ENCODE measurements at regions not wholly inside any gene's neighbourhood (a gene's known extent, or its start where the extent isn't known, plus 50 kb on each side); places are given as distances from the start of the nearest gene placed in this dataset.

GRCh38 chr2:118216224-118216623 lies 128.0 kb downstream of the INSIG2 start:
- Histone ChIP-seq H3K9me3 (no peaks in the 10 kb centered on the region), H3K36me3 (no peaks in the 10 kb centered on the region), H3K4me3 (replicated peaks in 1 of 3) (no peak overlapping the region), H3K27me3 (peaks cover 3% of the 10 kb centered on the region), H3K4me1 (no peaks in the 10 kb centered on the region), H3K27ac (no peak overlapping the region)
- no peak for DNase-seq
- no peak for TF ChIP-seq POLR2A (IDR thresholded peaks at IDR 0.05)
- TF ChIP-seq CTCF (IDR thresholded peaks at IDR 0.05), result no peak
- 86 to 88% methylated on average over 3 of the region's 3 CpGs for WGBS, 2 donors
- intact Hi-C loops (cut with DNase I), result no loop called here

GRCh38 chr2:118209727-118210126 lies 121.5 kb downstream of the INSIG2 start:
- no peak overlapping the region for H3K4me3 ChIP-seq (replicated peaks in 1 of 3)
- H3K36me3 ChIP-seq, result no peaks in the 10 kb centered on the region
- peaks cover 0 to 4% of the 10 kb centered on the region in 2 donors for H3K4me1 ChIP-seq
- no peaks in the 10 kb centered on the region for H3K9me3 ChIP-seq
- no peak for DNase-seq
- TF ChIP-seq CTCF (IDR thresholded peaks at IDR 0.05) (no peak), POLR2A (IDR thresholded peaks at IDR 0.05) (no peak)
- WGBS, 2 donors, result 88 to 90% methylated on average over 1 of the region's 1 CpG
- H3K27ac ChIP-seq, result no peak overlapping the region
- intact Hi-C loops (cut with DNase I), result no loop called here
- H3K27me3 ChIP-seq, result peaks cover 5% of the 10 kb centered on the region

- DNase-seq, result peak; percentile 39 to 52
- peaks cover 0 to 4% of the 10 kb centered on the region in 2 donors for H3K4me1 ChIP-seq
- 26 to 31% methylated on average over 5 of the region's 5 CpGs for WGBS, 2 donors
Measured at GRCh38 chr2:118207889-118208288, 119.6 kb downstream of the INSIG2 start.

GRCh38 chr2:118202707-118203303 lies 114.5 kb downstream of the INSIG2 start:
- WGBS, 2 donors, result 38 to 39% methylated on average over 8 of the region's 8 CpGs
- TF ChIP-seq POLR2A (IDR thresholded peaks at IDR 0.05) (no peak), CTCF (IDR thresholded peaks at IDR 0.05) (peak; percentile 50 to 81 (median 57))
- peak; percentile 44 to 46 for DNase-seq
- Histone ChIP-seq H3K36me3 (no peaks in the 10 kb centered on the region), H3K27ac (no peak overlapping the region), H3K27me3 (no peaks in the 10 kb centered on the region), H3K4me3 (replicated peaks in 1 of 3) (no peak overlapping the region), H3K9me3 (no peaks in the 10 kb centered on the region), H3K4me1 (peaks cover 0 to under 1% of the 10 kb centered on the region in 2 donors)
- intact Hi-C loops (cut with DNase I), result no loop called here

More at GRCh38 chr2:118207889-118208288, 119.6 kb downstream of the INSIG2 start:
- intact Hi-C loops (cut with DNase I), result no loop called here
- Histone ChIP-seq H3K4me3 (replicated peaks in 1 of 3) (no peak overlapping the region), H3K27ac (no peak overlapping the region), H3K9me3 (no peaks in the 10 kb centered on the region), H3K27me3 (peaks cover 5% of the 10 kb centered on the region), H3K36me3 (no peaks in the 10 kb centered on the region)
- TF ChIP-seq POLR2A (IDR thresholded peaks at IDR 0.05), result no peak
- TF ChIP-seq CTCF (IDR thresholded peaks at IDR 0.05), result no peak

- no peak overlapping the region for H3K4me3 ChIP-seq (replicated peaks in 1 of 3)
- 92 to 96% methylated on average over 1 of the region's 1 CpG for WGBS, 2 donors
- H3K27me3 ChIP-seq, result no peaks in the 10 kb centered on the region
- intact Hi-C loops (cut with DNase I), result no loop called here
- no peaks in the 10 kb centered on the region for H3K36me3 ChIP-seq
- H3K9me3 ChIP-seq, result no peaks in the 10 kb centered on the region
- no peak for TF ChIP-seq CTCF (IDR thresholded peaks at IDR 0.05)
- no peak for TF ChIP-seq POLR2A (IDR thresholded peaks at IDR 0.05)
- H3K27ac ChIP-seq, result no peak overlapping the region
- H3K4me1 ChIP-seq, result no peaks in the 10 kb centered on the region
- no peak for DNase-seq
Measured at GRCh38 chr2:118198268-118198667, 110.0 kb downstream of the INSIG2 start.

Data from thyroid gland (tissue), 4 donors.